SK-N-SH treated with all-trans-retinoic acid at 6 μM for 48 hours (cell line): ENCODE measurements at regions not wholly inside any gene's neighbourhood (a gene's known extent, or its start where the extent isn't known, plus 50 kb on each side); places are given as distances from the start of the nearest gene placed in this dataset.

ENCODE experiments used
- ESRRG ChIP-seq: fragments of 250-450 bp; sonication (Bioruptor Pico); IDR thresholded peaks from 2 replicates; pipeline ENCODE4 v1.6.1; 2021; ENCODE audit warnings: mild to moderate bottlenecking
- RARB ChIP-seq: fragments of 250-450 bp; sonication (Bioruptor Pico); IDR thresholded peaks from 2 replicates; pipeline ENCODE4 v1.8.0; 2021; ENCODE audit warnings: mild to moderate bottlenecking, moderate library complexity
- ZC3H10 ChIP-seq: fragments of 250-450 bp; sonication (Bioruptor Pico); IDR thresholded peaks from 2 replicates; pipeline ENCODE4 v1.5.1; 2021; ENCODE audit warnings: mild to moderate bottlenecking, moderate library complexity
- TF ChIP-seq, protein P1 (sequence below): fragments of 250-450 bp; sonication (Bioruptor Pico); IDR thresholded peaks from 2 replicates; pipeline ENCODE4 v1.8.0; 2020; ENCODE audit warnings: mild to moderate bottlenecking, moderate library complexity, borderline replicate concordance

DNA sequence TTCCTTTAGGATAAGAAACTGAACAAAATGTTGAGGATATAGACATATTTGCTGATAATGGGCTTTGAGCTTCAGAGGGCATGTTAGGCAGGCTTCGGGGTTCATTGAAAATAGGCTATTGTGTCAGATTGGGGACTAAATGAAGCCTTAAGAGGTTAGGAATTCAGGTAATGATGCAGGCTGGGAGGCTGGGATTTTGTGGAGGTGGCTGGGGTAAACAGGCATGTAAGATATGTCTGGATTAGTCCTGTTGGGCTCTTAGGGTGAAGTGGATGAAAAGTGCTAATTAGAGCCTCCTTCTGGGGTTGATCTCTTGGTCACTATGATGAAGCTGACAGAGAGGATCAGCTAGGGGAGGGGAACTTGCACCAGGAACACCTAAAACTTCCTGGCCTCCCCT is 80.2 kb upstream of the ESX1 start:
- TF ChIP-seq RARB (CRISPR knock-in tag) (no peak), ZC3H10 (CRISPR knock-in tag) (no peak), ESRRG (CRISPR knock-in tag) (no peak)
- TF ChIP-seq, protein P1, sequence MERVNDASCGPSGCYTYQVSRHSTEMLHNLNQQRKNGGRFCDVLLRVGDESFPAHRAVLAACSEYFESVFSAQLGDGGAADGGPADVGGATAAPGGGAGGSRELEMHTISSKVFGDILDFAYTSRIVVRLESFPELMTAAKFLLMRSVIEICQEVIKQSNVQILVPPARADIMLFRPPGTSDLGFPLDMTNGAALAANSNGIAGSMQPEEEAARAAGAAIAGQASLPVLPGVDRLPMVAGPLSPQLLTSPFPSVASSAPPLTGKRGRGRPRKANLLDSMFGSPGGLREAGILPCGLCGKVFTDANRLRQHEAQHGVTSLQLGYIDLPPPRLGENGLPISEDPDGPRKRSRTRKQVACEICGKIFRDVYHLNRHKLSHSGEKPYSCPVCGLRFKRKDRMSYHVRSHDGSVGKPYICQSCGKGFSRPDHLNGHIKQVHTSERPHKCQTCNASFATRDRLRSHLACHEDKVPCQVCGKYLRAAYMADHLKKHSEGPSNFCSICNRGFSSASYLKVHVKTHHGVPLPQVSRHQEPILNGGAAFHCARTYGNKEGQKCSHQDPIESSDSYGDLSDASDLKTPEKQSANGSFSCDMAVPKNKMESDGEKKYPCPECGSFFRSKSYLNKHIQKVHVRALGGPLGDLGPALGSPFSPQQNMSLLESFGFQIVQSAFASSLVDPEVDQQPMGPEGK (CRISPR knock-in tag), result no peak
